WTC11 (cell line): ENCODE measurements at regions not wholly inside any gene's neighbourhood (a gene's known extent, or its start where the extent isn't known, plus 50 kb on each side); places are given as distances from the start of the nearest gene placed in this dataset.

Experiments
- ATAC-seq: fragments of 200-7000 bp; cut with Tn5 transposase; 2 replicates; pipeline ENCODE4 v1.10.0; 2021; ENCODE audit warnings: mild to moderate bottlenecking, moderate library complexity
- CTCF ChIA-PET: fragments of 300-600 bp; sonication (Branson Sonifier 250); formaldehyde crosslinking; loops from one replicate; lab custom pipeline; 2021; ENCODE audit warnings: antibody characterized with exemption; lab: Charles Lee
- POLR2A ChIA-PET: fragments of 350-600 bp; sonication (Branson Sonifier 250); formaldehyde crosslinking; loops from one replicate; lab custom pipeline; 2021; ENCODE audit warnings: antibody characterized with exemption; lab: Charles Lee
- DNase-seq: peaks from one replicate; pipeline ENCODE4 v3.0.0; 2021; ENCODE audit warnings: low spot score
- H3K27ac Mint-ChIP-seq: 2 replicates; pipeline ENCODE4 v1.8.0; 2021; ENCODE audit warnings: mixed read lengths
- H3K27me3 Mint-ChIP-seq: 2 replicates; pipeline ENCODE4 v1.8.0; 2021; ENCODE audit warnings: low read depth, mild to moderate bottlenecking, moderate library complexity, mixed read lengths
- H3K36me3 Mint-ChIP-seq: 2 replicates; pipeline ENCODE4 v1.8.0; 2021; ENCODE audit warnings: mixed read lengths
- H3K4me1 Mint-ChIP-seq: 2 replicates; pipeline ENCODE4 v1.8.0; 2022; ENCODE audit warnings: mixed read lengths
- H3K4me3 Mint-ChIP-seq: 2 replicates; pipeline ENCODE4 v1.8.0; 2021; ENCODE audit warnings: mild to moderate bottlenecking, moderate library complexity, mixed read lengths
- H3K9me3 Mint-ChIP-seq: 2 replicates; pipeline ENCODE4 v1.8.0; 2021; ENCODE audit warnings: mixed read lengths
- ELF4 ChIP-seq: sonication (generic); formaldehyde crosslinking; IDR thresholded peaks from 2 replicates; pipeline ENCODE4 v1.8.1; 2022; ENCODE audit warnings: low read depth, mild to moderate bottlenecking, moderate library complexity, missing genetic modification reagents
- ESRRA ChIP-seq: sonication (generic); formaldehyde crosslinking; IDR thresholded peaks from 2 replicates; pipeline ENCODE4 v1.8.1; 2022; ENCODE audit warnings: mild to moderate bottlenecking, missing genetic modification reagents, borderline replicate concordance
- FOXK1 ChIP-seq: sonication (generic); formaldehyde crosslinking; IDR thresholded peaks from 2 replicates; pipeline ENCODE4 v1.8.0; 2022; ENCODE audit warnings: mild to moderate bottlenecking, moderate library complexity, missing genetic modification reagents
- GRHL2 ChIP-seq: fragments of 250-450 bp; sonication (Bioruptor Pico); IDR thresholded peaks from 2 replicates; pipeline ENCODE4 v1.8.0; 2022; ENCODE audit warnings: mild to moderate bottlenecking, moderate library complexity; ENCODE audit not compliant: insufficient replicate concordance, severe bottlenecking
- JAZF1 ChIP-seq: fragments of 250-450 bp; sonication (Bioruptor Pico); IDR thresholded peaks from 2 replicates; pipeline ENCODE4 v1.9.0; 2021; ENCODE audit warnings: moderate library complexity, mild to moderate bottlenecking, inconsistent platforms
- JUN ChIP-seq: sonication (generic); formaldehyde crosslinking; IDR thresholded peaks from 2 replicates; pipeline ENCODE4 v1.8.0; 2023; ENCODE audit warnings: mild to moderate bottlenecking, missing genetic modification reagents
- KAT7 ChIP-seq: sonication (generic); formaldehyde crosslinking; IDR thresholded peaks from 2 replicates; pipeline ENCODE4 v1.8.1; 2023; ENCODE audit warnings: missing genetic modification reagents, mild to moderate bottlenecking, borderline replicate concordance
- NFATC4 ChIP-seq: fragments of 250-450 bp; sonication (Bioruptor Pico); IDR thresholded peaks from 2 replicates; pipeline ENCODE4 v1.9.0; 2021; ENCODE audit warnings: mild to moderate bottlenecking
- RORB ChIP-seq: fragments of 250-450 bp; sonication (Bioruptor Pico); IDR thresholded peaks from 2 replicates; pipeline ENCODE4 v1.9.0; 2021; ENCODE audit warnings: mild to moderate bottlenecking
- TCF7 ChIP-seq: sonication (generic); formaldehyde crosslinking; IDR thresholded peaks from 2 replicates; pipeline ENCODE4 v1.8.0; 2022; ENCODE audit warnings: mild to moderate bottlenecking, low read depth, missing genetic modification reagents, moderate library complexity
- TP53 ChIP-seq: sonication (generic); formaldehyde crosslinking; IDR thresholded peaks from 2 replicates; pipeline ENCODE4 v1.8.1; 2023; ENCODE audit warnings: mild to moderate bottlenecking, missing genetic modification reagents
- ZBTB21 ChIP-seq: sonication (generic); formaldehyde crosslinking; IDR thresholded peaks from 2 replicates; pipeline ENCODE4 v1.8.1; 2023; ENCODE audit warnings: mild to moderate bottlenecking, missing genetic modification reagents, borderline replicate concordance
- ZNF219 ChIP-seq: sonication (generic); formaldehyde crosslinking; IDR thresholded peaks from 2 replicates; pipeline ENCODE4 v1.8.0; 2023; ENCODE audit warnings: missing genetic modification reagents, mild to moderate bottlenecking, borderline replicate concordance
- TF ChIP-seq, protein P1 (sequence below): sonication (generic); formaldehyde crosslinking; conservative IDR thresholded peaks from 2 replicates; pipeline ENCODE4 v1.8.1; 2023; ENCODE audit warnings: mild to moderate bottlenecking, low read depth, missing genetic modification reagents, moderate library complexity
- TF ChIP-seq, protein P2 (sequence below): sonication (generic); formaldehyde crosslinking; IDR thresholded peaks from 2 replicates; pipeline ENCODE4 v1.8.1; 2023; ENCODE audit warnings: mild to moderate bottlenecking, missing genetic modification reagents, moderate library complexity
- TF ChIP-seq, protein P3 (sequence below): sonication (generic); formaldehyde crosslinking; IDR thresholded peaks from 2 replicates; pipeline ENCODE4 v1.8.0; 2022; ENCODE audit warnings: mild to moderate bottlenecking, missing genetic modification reagents
- TF ChIP-seq, protein P4 (sequence below): fragments of 250-450 bp; sonication (Bioruptor Pico); conservative IDR thresholded peaks from 2 replicates; pipeline ENCODE4 v1.9.0; 2021; ENCODE audit warnings: mild to moderate bottlenecking
- TF ChIP-seq, protein P5 (sequence below): sonication (generic); formaldehyde crosslinking; IDR thresholded peaks from 2 replicates; pipeline ENCODE4 v1.8.0; 2023; ENCODE audit warnings: missing genetic modification reagents
- TF ChIP-seq, protein P6 (sequence below): fragments of 250-450 bp; sonication (Bioruptor Pico); IDR thresholded peaks from 2 replicates; pipeline ENCODE4 v1.9.0; 2021; ENCODE audit warnings: mild to moderate bottlenecking

DNA sequence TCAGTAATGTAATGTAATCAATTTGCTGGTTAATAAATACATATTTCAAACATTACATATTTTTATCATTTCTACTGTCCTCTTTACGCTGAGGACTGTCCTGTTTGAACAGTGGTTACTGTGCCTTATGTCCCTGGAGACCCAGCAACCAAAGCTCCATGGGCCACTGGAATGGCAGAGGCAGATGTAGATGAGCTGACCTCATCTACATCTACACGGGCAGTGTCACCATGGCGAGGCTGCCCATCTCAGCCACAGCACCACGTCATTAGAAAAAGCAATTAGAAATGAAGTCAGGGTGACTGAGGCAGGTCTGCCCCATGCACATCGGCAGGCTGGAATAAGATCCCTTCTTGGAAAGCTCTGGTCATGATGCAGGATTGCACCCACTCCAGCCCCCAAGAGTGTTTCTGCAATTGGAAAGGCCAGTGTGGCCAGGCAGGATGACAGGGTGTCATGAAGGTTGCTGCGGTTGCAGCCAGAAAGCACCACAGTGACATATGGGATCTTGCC is 237.5 kb downstream of the NDUFA10 start (continued):
- TF ChIP-seq, protein P1, sequence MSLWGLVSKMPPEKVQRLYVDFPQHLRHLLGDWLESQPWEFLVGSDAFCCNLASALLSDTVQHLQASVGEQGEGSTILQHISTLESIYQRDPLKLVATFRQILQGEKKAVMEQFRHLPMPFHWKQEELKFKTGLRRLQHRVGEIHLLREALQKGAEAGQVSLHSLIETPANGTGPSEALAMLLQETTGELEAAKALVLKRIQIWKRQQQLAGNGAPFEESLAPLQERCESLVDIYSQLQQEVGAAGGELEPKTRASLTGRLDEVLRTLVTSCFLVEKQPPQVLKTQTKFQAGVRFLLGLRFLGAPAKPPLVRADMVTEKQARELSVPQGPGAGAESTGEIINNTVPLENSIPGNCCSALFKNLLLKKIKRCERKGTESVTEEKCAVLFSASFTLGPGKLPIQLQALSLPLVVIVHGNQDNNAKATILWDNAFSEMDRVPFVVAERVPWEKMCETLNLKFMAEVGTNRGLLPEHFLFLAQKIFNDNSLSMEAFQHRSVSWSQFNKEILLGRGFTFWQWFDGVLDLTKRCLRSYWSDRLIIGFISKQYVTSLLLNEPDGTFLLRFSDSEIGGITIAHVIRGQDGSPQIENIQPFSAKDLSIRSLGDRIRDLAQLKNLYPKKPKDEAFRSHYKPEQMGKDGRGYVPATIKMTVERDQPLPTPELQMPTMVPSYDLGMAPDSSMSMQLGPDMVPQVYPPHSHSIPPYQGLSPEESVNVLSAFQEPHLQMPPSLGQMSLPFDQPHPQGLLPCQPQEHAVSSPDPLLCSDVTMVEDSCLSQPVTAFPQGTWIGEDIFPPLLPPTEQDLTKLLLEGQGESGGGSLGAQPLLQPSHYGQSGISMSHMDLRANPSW: no peak
- TF ChIP-seq ZBTB21 (CRISPR knock-in tag) (no peak), GRHL2 (CRISPR knock-in tag) (no peak), ESRRA (CRISPR knock-in tag) (no peak), RORB (CRISPR knock-in tag) (no peak), ZNF219 (CRISPR knock-in tag) (no peak), TP53 (CRISPR knock-in tag) (no peak)
- TF ChIP-seq, protein P2, sequence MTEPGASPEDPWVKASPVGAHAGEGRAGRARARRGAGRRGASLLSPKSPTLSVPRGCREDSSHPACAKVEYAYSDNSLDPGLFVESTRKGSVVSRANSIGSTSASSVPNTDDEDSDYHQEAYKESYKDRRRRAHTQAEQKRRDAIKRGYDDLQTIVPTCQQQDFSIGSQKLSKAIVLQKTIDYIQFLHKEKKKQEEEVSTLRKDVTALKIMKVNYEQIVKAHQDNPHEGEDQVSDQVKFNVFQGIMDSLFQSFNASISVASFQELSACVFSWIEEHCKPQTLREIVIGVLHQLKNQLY (CRISPR knock-in tag): no peak
- TF ChIP-seq, protein P3, sequence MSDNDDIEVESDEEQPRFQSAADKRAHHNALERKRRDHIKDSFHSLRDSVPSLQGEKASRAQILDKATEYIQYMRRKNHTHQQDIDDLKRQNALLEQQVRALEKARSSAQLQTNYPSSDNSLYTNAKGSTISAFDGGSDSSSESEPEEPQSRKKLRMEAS (CRISPR knock-in tag): no peak

DNA sequence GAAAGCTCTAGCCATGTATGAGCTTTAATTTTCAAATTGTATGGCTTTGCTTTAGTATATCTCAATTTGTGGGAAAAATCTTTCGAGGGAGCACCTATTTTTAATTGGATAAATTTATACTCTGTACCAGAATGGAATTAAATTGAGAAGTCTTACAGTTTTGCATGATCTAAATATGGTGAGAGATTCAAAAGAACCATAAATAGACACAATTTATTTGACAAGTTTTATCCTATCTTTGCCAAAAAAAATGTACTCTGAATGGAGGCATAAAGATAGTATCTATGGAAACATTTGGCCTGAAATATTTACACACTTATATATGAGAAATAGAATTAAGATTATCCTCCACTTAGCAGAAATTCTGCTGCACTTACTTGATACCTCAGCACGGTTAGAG is 238.4 kb downstream of the NDUFA10 start:
- ATAC-seq: no peak
- H3K9me3 Mint-ChIP-seq: peaks cover 23% of the 10 kb centered on the region
- peaks cover 4% of the 10 kb centered on the region; the same call in 1 of the 2 replicates for H3K36me3 Mint-ChIP-seq
- no peak overlapping the region for H3K27ac Mint-ChIP-seq
- ChIA-PET POLR2A (no interaction called here), CTCF (no interaction called here)
- no peaks in the 10 kb centered on the region for H3K4me1 Mint-ChIP-seq
- DNase-seq: no peak
- TF ChIP-seq, protein P4, sequence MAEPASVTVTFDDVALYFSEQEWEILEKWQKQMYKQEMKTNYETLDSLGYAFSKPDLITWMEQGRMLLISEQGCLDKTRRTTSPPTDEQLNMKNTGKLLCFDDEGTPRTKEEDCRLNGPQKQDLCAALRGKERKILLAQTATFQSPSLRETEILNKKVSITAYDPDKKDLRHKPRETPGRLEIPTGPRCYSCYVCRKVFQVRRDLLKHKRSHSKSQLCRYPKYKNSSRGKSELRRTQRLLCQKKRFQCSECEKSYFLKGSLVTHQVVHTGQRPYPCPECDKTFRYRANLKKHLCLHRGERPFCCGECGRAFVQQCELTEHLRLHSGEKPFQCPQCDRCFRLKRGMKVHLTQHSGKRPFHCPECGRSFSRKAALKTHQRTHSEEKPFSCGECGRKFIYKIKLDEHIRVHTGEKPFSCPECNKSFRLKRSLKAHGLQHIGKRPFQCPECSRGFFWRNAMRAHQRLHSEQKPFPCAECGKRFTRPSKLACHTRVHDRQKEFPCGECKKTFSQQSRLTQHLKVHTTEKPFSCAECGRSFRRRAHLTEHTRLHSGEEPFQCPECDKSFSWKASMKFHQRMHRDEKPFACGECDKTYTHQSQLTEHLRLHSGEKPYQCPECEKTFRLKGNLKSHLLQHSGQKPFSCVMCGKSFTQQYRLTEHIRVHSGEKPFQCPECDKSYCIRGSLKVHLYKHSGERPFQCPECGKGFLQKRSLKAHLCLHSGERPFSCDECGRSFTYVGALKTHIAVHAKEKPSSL: no peak
- TF ChIP-seq TP53 (CRISPR knock-in tag) (no peak), NFATC4 (CRISPR knock-in tag) (no peak), RORB (CRISPR knock-in tag) (no peak), KAT7 (CRISPR knock-in tag) (no peak), ELF4 (no peak), JUN (CRISPR knock-in tag) (no peak), TCF7 (CRISPR knock-in tag) (no peak), JAZF1 (CRISPR knock-in tag) (no peak), GRHL2 (CRISPR knock-in tag) (no peak), FOXK1 (CRISPR knock-in tag) (no peak)
- TF ChIP-seq, protein P5, sequence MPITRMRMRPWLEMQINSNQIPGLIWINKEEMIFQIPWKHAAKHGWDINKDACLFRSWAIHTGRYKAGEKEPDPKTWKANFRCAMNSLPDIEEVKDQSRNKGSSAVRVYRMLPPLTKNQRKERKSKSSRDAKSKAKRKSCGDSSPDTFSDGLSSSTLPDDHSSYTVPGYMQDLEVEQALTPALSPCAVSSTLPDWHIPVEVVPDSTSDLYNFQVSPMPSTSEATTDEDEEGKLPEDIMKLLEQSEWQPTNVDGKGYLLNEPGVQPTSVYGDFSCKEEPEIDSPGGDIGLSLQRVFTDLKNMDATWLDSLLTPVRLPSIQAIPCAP: no peak
- TF ChIP-seq, protein P6, sequence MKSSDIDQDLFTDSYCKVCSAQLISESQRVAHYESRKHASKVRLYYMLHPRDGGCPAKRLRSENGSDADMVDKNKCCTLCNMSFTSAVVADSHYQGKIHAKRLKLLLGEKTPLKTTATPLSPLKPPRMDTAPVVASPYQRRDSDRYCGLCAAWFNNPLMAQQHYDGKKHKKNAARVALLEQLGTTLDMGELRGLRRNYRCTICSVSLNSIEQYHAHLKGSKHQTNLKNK: no peak
- no peak overlapping the region for H3K4me3 Mint-ChIP-seq
- peaks cover 3% of the 10 kb centered on the region; the same call in 1 of the 2 replicates for H3K27me3 Mint-ChIP-seq
